DMS153 treated with DMSO at 0.1 percent for 48 hours (cell line): ENCODE measurements at regions not wholly inside any gene's neighbourhood (a gene's known extent, or its start where the extent isn't known, plus 50 kb on each side); places are given as distances from the start of the nearest gene placed in this dataset.
A peak's percentile ranks its signal among the peaks of the same experiment; 100 is the strongest.

Source experiments
- DNase-seq: peaks from one replicate; lab custom pipeline; 2025; ENCODE audit not compliant: unreplicated experiment; lab: John Stamatoyannopoulos, UW

GRCh38 chr11:105553025-105553424 lies 56.8 kb upstream of the GRIA4 start:
- no peak for DNase-seq

- DNase-seq: no peak
Observed at GRCh38 chr11:105548359-105548758, 61.5 kb upstream of the GRIA4 start.

GRCh38 chr11:105538588-105538987 lies 71.3 kb upstream of the GRIA4 start:
- DNase-seq: no peak

- DNase-seq: no peak
Observed at GRCh38 chr11:105537531-105537930, 72.3 kb upstream of the GRIA4 start.

- no peak for DNase-seq
Observed at GRCh38 chr11:105524286-105524685, 85.6 kb upstream of the GRIA4 start.

- no peak for DNase-seq
Observed at GRCh38 chr11:105520706-105521345, 89.0 kb upstream of the GRIA4 start.

- no peak for DNase-seq
Observed at GRCh38 chr11:105507496-105508254, 102.2 kb upstream of the GRIA4 start.

- DNase-seq: no peak
Observed at GRCh38 chr11:105492010-105492409, 117.9 kb upstream of the GRIA4 start.

- no peak for DNase-seq
Observed at GRCh38 chr11:105491394-105491793, 118.5 kb upstream of the GRIA4 start.

GRCh38 chr11:105490333-105490732 lies 119.5 kb upstream of the GRIA4 start:
- no peak for DNase-seq

- no peak for DNase-seq
Observed at GRCh38 chr11:105489446-105489845, 120.4 kb upstream of the GRIA4 start.

GRCh38 chr11:105486929-105487328 lies 122.9 kb upstream of the GRIA4 start:
- DNase-seq: no peak

- no peak for DNase-seq
Observed at GRCh38 chr11:105469931-105470330, 139.9 kb upstream of the GRIA4 start.

- DNase-seq: no peak
Observed at GRCh38 chr11:105468154-105468553, 141.7 kb upstream of the GRIA4 start.

- DNase-seq: peak; percentile 8
Observed at GRCh38 chr11:105466582-105467228, 143.2 kb upstream of the GRIA4 start.

GRCh38 chr11:105458071-105458470 lies 151.8 kb upstream of the GRIA4 start:
- no peak for DNase-seq

GRCh38 chr11:105456950-105457349 lies 152.9 kb upstream of the GRIA4 start:
- no peak for DNase-seq

- no peak for DNase-seq
Observed at GRCh38 chr11:105449100-105449734, 160.7 kb upstream of the GRIA4 start.

GRCh38 chr11:105448703-105449079 lies 161.2 kb upstream of the GRIA4 start:
- no peak for DNase-seq

- no peak for DNase-seq
Observed at GRCh38 chr11:105447936-105448702, 161.8 kb upstream of the GRIA4 start.

GRCh38 chr11:105443623-105444022 lies 166.2 kb upstream of the GRIA4 start:
- no peak for DNase-seq
